NB4 (cell line): ENCODE measurements at regions not wholly inside any gene's neighbourhood (a gene's known extent, or its start where the extent isn't known, plus 50 kb on each side); places are given as distances from the start of the nearest gene placed in this dataset.
"Not testable (repeated sequence)": the region's sequence is repeated elsewhere in the genome, so short reads cannot be mapped to it uniquely, and the experiment has no call there.

Experiments used
- MYC ChIP-seq: IDR thresholded peaks from 2 replicates; pipeline ENCODE4 v1.6.1; 2011; ENCODE audit warnings: low read depth, low read length
- TF ChIP-seq, protein P1 (sequence below): IDR thresholded peaks from one replicate; pipeline ENCODE4 v1.5.1; 2012; ENCODE audit warnings: low read depth, low read length

DNA sequence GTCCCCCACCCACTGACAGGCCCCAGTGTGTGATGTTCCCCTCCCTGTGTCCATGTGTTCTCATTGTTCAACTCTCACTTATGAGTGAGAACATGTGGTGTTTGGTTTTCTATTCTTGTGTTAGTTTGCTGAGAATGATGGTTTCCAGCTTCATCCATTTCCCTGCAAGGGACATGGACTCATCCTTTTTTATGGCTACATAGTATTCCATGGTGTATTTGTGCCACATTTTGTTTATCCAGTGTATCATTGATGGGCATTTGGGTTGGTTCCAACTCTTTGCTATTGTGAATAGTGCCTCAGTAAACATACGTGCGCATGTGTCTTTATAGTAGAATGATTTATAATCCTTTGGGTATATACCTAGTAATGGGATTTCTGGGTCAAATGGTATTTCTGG is 509.9 kb downstream of the UTRN start:
- TF ChIP-seq, protein P1, sequence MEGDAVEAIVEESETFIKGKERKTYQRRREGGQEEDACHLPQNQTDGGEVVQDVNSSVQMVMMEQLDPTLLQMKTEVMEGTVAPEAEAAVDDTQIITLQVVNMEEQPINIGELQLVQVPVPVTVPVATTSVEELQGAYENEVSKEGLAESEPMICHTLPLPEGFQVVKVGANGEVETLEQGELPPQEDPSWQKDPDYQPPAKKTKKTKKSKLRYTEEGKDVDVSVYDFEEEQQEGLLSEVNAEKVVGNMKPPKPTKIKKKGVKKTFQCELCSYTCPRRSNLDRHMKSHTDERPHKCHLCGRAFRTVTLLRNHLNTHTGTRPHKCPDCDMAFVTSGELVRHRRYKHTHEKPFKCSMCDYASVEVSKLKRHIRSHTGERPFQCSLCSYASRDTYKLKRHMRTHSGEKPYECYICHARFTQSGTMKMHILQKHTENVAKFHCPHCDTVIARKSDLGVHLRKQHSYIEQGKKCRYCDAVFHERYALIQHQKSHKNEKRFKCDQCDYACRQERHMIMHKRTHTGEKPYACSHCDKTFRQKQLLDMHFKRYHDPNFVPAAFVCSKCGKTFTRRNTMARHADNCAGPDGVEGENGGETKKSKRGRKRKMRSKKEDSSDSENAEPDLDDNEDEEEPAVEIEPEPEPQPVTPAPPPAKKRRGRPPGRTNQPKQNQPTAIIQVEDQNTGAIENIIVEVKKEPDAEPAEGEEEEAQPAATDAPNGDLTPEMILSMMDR = not testable (repeated sequence)
- TF ChIP-seq MYC = not testable (repeated sequence)
